ENCODE measurements at regions not wholly inside any gene's neighbourhood (a gene's known extent, or its start where the extent isn't known, plus 50 kb on each side); places are given as distances from the start of the nearest gene placed in this dataset.
"Not testable (repeated sequence)": the region's sequence is repeated elsewhere in the genome, so short reads cannot be mapped to it uniquely, and the experiment has no call there.

DNA sequence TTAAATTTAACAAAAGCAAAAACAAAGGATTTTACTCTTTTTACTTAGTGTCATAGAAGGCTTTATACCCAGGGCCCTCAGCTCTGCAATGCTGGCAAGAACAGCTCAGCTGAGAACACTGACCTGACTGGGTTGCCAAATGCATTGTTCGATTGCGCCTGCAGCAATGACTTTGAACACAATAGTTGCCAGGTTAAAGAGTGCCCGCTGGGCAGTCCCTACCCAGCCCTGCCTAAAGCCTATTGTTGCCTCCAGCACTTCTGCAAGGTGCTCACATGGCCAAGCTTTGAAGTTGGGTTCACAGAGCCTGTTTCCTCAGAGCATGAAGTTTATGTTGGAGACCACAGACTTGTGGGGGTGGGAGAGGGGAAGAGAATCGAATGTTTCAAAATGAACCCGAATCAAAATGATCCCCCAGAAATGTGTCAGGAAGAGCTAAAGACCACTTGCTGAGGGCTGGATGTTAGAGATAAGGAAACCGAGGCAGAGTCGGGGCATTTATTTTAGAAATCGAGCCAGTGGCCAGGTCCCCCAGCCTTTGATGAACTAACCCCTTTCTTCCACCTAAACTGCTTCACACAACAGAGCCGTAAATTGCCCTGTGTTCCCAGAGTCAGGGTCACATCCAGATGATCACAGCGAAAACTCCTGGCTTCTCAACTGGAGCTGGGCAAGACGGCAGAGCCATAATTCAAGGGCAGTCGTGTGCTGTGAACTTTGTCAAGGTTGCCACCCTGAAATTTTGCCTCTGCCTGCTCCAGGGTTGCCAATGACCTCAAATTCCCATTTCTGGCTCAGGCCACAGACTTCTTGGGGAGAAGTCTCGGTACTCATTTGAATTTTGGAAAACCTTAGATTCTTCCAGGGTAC, 55.0 kb downstream of the FOXA2 start:
- in situ Hi-C loops (cut with HindIII; ENCODE audit: low pct_unique_long_range_greater_than_20kb, low sequenced_read_pairs) = no loop called here

DNA sequence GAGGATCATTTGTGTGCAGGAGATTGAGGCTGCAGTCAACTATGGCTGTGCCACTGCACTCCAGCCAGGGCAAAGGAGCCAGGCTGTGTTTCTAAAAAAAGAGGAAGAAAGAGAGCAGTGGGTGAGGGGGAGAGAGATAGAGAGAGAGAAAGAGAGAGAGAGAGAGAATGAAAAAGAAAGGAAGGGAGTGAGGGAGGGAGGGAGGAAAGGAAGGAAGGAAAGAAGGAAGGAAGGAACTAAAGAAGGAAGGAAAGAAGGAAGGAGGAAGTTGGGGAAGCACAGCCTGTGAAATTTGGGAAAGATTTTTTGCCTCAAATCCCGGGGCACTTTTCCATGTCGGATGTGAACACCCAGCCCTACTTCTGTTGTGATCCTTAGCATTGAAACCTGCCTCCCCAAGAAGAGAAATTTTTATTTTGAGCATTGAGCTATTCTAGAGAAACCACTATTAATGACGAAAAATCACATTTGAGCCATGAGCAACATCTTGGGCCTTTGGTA, 57.8 kb downstream of the FOXA2 start:
- in situ Hi-C loops (cut with HindIII; ENCODE audit: low pct_unique_long_range_greater_than_20kb, low sequenced_read_pairs) = no loop called here
- DNase-seq (ENCODE audit: low read depth) = no peak

More for the DNA sequence above, 55.0 kb downstream of the FOXA2 start:
- DNase-seq (ENCODE audit: low read depth) = no peak

DNA sequence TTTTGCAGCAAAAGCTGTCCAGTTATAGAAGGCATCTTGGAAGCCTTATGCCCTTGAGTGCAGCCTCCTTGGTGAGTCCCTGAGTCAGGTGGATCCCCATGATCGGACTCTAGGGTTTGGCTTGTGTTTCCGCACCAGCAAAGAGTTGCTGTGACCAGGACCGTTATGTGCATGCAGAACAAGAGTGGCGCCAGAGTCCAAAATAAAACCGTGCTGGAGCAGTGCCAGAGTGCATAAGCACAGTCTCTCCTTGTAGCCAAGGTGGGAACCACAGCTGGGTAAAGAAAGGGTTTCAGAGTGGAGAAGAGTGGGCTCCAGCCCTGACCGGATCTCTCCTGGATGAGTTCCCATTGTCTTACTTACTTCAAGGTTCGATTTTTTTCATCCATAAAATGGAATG, 58.6 kb downstream of the FOXA2 start:
- no peak for DNase-seq (ENCODE audit: low read depth)
- in situ Hi-C loops (cut with HindIII; ENCODE audit: low pct_unique_long_range_greater_than_20kb, low sequenced_read_pairs) = no loop called here

DNA sequence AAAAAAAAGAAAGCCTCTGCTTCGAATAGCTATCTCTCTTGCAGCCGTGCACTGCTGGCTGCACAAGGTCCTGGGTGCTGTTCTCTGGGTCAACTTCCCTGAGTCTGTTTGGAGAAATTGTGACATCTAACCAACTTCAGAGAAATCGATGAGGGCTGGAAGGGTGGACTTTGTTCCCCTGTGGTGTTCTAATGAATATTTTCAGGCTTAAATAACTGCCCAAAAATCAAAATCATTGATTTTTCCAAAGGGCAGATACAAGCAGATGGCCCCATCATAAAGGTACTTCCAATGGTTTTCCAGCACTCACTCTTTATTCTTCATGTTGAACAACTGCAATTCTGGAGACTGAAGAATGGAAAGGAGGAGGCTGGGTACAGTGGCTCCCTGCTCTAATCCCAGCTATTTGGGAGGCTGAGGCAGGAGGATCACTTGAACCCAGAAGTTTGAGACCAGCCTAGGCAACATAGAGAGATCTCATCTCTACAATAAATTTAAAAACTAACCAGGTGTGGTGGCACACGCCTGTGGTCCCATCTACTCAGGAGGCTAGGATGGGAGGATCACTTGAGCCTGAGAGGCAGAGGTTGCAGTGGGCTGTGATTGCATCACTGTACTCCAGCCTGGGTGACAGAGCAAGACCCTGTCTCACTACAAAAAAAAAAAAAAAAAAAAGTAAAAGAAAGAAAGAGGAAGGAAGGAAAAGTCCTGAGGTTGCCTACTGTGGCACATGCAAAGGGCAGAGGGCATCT, 59.1 kb downstream of the FOXA2 start:
- no peak for DNase-seq (ENCODE audit: low read depth)
- in situ Hi-C loops (cut with HindIII; ENCODE audit: low pct_unique_long_range_greater_than_20kb, low sequenced_read_pairs) = no loop called here

DNA sequence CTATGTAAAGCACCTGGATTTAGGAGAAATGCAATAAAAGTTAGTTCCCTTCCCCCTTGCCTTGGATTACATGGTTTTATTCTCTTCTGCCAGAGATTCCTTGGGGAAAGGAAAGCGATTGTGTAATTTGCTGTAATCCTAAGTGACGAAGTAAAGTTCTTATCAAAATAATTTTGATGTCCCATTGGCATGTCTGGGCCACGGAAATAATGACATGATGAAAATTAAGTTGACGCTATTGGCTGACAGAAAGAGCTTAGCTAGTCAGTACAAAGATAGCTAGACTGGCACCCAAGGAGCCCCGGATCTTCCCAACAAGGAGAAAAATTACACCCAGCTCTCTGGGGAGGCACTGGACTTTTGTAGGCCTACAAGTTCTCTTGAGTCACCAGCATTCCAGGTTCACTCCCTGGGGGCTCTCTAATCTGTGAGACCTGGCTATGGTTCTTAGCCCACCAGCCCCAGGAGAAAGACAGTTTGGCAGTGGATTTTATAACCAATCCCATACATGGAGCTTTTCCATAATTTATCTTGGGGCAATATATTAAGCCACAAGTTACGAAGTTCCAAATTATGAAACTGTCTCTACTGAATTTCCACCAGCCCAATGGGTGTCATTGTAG, 59.9 kb downstream of the FOXA2 start:
- DNase-seq (ENCODE audit: low read depth) = no peak
- in situ Hi-C loops (cut with HindIII; ENCODE audit: low pct_unique_long_range_greater_than_20kb, low sequenced_read_pairs) = no loop called here

DNA sequence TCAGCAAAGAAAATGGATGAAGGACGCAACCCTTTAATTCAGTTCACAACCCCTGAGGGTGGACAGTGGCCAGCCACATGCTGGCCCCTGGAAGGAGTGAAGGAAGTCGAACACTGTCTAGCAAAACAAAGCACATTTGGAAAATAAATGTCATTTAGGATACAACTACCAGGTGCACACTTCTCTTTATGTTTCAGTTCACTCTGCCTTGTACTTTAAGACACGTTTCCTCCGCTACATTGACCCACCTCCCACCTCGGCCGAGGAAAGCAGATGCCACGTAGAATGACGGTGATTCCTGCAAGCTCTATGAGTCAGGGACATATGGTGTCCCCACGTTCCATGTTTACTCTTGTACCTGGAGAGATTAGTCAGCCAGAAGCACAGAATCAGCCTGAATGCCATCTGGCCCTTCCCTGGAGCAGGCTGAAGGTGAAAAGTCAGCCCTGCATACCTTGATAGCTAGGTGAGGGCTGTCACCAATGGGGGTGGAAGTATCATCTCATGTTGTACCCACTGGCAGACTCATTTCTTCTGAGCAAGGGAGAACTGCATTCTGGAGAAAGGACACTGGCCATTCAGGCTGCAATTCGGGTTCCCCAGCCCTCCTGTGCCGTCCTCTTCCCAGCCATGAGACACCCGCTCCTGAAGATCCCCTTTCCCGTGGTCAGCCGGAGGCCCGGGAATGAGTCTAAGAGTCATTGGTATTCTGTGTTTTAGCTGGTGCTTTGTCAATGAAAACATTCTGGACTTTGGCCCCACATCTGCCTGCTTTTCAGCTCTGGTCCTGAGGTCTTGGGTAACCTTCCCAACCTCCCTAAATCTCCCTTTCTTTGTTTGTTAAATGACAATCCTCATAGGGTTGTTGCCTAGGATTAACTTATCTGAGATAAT, 60.6 kb downstream of the FOXA2 start:
- no peak for DNase-seq (ENCODE audit: low read depth)
- in situ Hi-C loops (cut with HindIII; ENCODE audit: low pct_unique_long_range_greater_than_20kb, low sequenced_read_pairs) = no loop called here

DNA sequence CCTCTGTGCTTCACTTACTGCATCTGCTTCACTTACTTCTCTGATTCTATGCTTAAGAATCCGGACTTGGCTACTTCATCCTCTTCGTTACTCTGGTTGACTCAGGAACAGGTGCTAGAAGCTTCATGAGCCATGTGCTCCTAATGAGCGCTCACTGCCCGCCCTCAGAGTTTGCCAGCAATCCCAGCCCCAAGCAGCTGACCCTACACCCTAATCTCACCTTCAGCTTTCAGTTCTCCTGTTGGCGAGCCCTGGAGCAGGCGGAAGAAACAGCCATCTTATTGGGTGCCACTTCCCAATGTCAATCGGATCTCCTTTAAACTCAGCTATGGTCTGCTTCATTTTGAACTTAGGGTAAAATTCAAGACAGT, 61.3 kb downstream of the FOXA2 start:
- in situ Hi-C loops (cut with HindIII; ENCODE audit: low pct_unique_long_range_greater_than_20kb, low sequenced_read_pairs) = no loop called here

DNA sequence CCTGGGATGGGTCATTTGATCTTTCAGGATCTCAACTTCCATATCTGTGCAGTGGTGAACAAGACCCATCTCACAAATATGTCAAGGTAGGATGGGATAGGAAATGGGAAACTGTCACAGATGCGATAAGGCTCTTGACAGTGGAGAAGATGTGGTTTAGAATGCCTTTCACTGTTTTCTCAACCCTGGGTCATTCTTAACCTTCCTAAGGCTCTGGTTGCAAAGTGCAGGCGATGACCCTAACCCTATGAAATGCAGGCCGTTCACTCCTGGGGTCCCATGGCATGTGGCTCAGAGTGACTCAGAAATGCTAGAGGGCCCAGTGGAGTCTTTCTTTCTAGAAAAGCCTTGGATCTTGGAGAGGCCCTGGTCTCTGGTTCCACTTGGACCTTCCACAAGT, 61.7 kb downstream of the FOXA2 start:
- in situ Hi-C loops (cut with HindIII; ENCODE audit: low pct_unique_long_range_greater_than_20kb, low sequenced_read_pairs) = no loop called here
- DNase-seq (ENCODE audit: low read depth) = no peak

More for the DNA sequence above, 61.3 kb downstream of the FOXA2 start:
- DNase-seq (ENCODE audit: low read depth) = no peak

DNA sequence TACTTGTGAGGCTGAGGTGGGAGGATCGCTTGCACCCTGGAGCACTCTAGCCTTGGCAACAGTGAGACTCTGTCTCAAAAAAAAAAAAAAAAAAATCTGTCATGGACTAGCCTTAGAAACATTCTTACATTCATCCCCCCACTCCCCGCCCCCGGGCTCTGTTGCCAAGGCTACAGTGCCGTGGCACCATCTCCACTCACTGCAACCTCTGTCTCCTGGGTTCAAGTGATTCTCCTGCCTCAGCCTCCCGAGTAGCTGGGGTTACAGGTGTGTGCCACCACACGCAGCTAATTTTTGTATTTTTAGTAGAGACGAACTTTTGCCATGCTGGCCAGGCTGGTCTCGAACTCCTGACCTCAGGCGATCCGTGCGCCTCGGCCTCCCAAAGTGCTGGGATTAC, 62.4 kb downstream of the FOXA2 start:
- DNase-seq (ENCODE audit: low read depth); in situ Hi-C loops (cut with HindIII; ENCODE audit: low pct_unique_long_range_greater_than_20kb, low sequenced_read_pairs): not testable (repeated sequence)

DNA sequence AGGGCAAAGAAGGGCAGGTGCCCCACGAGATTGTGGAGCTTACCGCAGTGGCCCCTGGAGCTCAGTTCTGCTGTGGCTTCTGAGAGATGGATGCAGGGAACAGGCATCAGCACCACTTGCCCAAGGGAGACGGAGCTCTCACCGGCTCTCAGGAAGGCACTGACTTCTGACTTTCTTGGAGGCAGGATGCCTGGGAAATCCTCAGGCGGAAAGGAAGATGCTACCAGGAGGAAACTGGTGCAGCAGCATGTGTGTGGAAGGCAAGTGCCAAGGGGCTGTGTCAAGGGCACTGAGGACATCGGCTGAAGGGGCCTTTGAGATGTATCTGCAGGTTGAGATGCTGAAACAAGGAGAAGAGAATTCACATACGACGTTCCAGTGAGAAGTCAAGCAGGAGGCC, 64.0 kb downstream of the FOXA2 start:
- no peak for DNase-seq (ENCODE audit: low read depth)
- in situ Hi-C loops (cut with HindIII; ENCODE audit: low pct_unique_long_range_greater_than_20kb, low sequenced_read_pairs) = no loop called here

DNA sequence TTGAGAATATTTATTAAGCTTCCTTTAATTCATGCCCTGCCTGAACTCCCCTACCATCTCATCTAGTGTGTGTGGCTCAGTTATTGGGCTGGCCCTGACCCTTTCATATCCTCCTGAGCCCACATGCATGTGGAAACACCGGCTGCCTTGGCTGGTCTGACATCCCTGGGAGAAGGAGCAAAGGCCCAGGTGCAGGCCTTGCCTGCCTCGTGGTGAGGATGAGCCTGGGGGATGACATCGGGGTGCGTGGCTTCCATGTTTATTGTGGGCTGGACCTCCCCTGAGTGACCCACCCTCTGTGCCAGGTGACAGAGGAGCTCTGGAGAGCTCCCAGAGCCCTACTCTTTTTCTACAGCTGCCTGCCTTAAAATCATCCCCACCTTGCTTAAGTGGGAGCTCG, 69.1 kb downstream of the FOXA2 start:
- no peak for DNase-seq (ENCODE audit: low read depth)
- in situ Hi-C loops (cut with HindIII; ENCODE audit: low pct_unique_long_range_greater_than_20kb, low sequenced_read_pairs) = no loop called here

DNA sequence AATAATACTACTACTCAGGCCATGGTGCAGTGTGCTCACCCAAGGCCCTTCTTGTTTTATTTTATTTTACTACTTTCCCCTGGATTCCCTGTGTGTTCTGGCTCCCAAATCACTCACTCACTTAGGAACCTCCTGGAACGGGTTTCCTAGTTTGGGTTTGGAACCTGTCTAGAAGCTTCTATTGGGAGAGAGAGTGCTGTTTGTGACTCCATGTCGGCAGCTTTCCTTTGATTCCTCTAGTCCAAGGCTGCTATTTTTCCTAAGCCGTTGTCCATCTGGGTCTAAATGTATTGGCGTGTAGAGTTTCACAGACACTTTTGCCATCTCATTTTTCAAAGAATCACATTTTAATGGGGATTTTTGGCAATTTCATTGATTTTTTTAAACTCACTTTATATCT, 70.8 kb downstream of the FOXA2 start:
- DNase-seq (ENCODE audit: low read depth) = no peak
- in situ Hi-C loops (cut with HindIII; ENCODE audit: low pct_unique_long_range_greater_than_20kb, low sequenced_read_pairs) = no loop called here

DNA sequence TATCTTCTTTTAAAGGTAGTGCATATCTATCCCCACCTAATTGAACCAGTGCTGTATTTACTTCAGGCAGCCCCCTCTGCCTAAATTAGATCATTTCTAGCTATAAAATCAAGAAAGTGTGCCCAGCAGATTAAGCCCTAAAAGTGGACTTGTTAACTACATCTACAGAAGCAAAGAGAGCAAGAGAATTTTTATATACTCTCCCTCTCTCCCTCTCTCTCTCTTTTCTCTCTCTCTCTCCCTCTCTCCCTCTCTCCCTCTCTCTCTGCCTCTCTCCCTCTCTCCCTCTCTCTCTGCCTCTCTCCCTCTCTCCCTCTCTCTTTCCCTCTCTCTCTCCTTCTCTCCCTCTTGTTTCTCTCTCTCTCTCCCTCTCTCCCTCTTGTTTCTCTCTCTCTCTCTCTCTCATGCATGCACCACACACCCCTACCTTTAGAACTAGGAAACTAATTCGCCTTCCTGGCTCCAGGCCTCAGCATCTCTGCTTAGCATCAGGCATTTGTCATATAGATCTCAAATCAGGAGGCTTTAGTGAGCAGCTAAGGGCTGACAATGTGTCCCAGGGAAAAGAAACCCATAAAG, 71.4 kb downstream of the FOXA2 start:
- in situ Hi-C loops (cut with HindIII; ENCODE audit: low pct_unique_long_range_greater_than_20kb, low sequenced_read_pairs) = no loop called here

DNA sequence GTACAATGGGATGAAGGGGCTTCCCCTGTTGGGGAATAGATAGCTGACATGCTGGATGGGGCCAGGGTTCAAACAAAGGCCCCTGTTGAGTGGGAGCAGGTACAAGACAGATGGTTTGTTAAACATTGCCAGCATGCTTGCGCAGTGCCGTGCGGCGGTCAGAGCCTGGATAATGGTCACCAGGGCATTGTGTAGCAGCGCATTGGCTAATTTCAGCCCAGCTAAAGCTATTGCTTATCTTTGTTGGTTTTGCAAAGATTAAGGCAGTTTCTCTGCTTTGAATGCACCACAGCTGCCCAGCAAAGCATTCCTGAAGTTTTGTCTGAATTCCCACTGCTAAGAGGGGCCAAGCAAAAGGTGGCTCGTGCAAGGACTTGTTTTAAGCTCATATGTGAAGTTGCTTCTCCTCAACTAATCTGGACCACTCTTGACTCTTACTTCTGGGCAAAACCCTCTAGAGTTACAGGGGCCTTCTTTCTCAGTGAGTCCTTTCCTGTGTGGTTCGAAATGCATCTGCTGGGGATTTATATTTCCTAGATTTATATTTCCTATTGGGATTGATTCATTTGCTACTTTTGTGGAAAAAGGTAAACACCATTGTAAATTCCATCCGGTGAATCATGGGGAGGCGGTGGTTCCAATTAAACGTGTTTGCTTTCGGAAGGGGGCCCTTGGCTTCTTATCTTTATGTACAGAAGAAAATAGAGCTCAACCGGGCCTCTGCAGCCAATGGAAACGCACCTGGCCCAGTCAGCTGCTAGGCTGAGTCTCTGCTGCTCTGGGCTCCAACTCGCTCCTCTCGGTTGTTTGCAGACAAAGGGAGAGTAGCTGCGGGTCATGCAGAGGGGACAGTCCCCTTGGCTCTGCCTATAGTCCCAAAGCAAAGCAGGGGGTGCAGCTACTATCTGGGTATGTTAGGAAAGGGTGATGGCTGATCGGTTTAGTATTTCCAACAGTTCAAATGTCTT, 72.1 kb downstream of the FOXA2 start:
- in situ Hi-C loops (cut with HindIII; ENCODE audit: low pct_unique_long_range_greater_than_20kb, low sequenced_read_pairs) = no loop called here
- no peak for DNase-seq (ENCODE audit: low read depth)

More for the DNA sequence above, 71.4 kb downstream of the FOXA2 start:
- DNase-seq (ENCODE audit: low read depth) = no peak

DNA sequence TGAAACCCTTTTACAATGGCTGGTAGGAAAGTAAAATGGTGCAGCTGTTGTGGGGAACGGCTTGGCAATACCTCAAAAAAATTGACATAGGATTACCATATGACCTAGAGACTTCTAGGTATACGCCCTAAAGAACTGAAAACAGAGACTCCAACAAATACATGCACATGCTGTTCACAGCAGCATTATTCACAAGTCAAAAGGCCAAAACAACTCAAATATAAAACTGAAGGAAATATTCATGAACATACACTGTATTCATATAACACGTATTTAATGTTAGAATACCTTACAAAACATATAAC, 74.6 kb downstream of the FOXA2 start:
- in situ Hi-C loops (cut with HindIII; ENCODE audit: low pct_unique_long_range_greater_than_20kb, low sequenced_read_pairs) = no loop called here
- DNase-seq (ENCODE audit: low read depth) = no peak

DNA sequence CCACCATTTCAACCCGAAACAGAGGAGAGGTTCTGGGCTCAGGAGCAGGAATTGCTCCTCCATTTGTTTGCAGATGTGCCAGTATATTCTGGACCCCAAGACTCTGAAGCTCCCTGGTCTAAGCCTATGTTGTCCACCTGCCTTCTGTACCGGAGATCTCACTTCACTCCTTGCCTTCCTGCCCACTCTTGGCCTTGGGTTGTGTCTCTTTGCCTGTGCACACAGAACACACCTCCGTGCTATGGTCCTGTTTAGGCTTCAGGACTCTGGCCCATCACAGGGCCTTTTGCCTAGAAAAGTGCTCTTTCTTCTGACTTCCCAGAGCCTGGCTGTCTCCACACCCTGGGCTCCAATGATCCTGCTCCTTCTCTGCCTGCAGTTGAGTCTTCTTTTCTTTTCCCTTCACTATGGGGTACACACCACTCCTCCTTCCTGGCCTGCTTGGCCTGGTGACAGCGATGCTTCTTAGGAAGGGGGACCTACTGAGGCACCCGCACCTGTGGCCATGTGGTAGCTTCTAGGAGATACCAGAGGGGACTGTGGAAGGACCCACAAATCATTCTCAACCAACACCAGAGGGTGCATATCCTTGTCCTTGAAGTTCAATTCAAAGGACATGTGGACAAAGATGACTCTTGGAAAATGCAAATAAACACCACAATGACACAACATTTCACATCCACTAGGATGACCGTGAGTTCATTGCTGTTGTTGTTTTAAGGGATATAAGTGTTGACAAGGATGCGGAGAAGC, 75.1 kb downstream of the FOXA2 start:
- DNase-seq (ENCODE audit: low read depth) = no peak
- in situ Hi-C loops (cut with HindIII; ENCODE audit: low pct_unique_long_range_greater_than_20kb, low sequenced_read_pairs) = no loop called here
